Stimulated activated CD4-positive, alpha-beta T cell treated with anti-CD3 and anti-CD28 coated beads, Interleukin-12 subunit alpha, Interleukin-12 subunit beta, amount 100 ng/mL, for 4 hours (primary cell): ENCODE measurements at regions not wholly inside any gene's neighbourhood (a gene's known extent, or its start where the extent isn't known, plus 50 kb on each side); places are given as distances from the start of the nearest gene placed in this dataset.

Experiments
- DNase-seq: peaks from one replicate; pipeline ENCODE4 v3.0.0-alpha.2; 2020

GRCh38 chr11:37087650-37088572, 489.9 kb upstream of the RAG2 start:
- no peak for DNase-seq

GRCh38 chr11:37078521-37078920, 480.5 kb upstream of the RAG2 start:
- DNase-seq = no peak

DNA sequence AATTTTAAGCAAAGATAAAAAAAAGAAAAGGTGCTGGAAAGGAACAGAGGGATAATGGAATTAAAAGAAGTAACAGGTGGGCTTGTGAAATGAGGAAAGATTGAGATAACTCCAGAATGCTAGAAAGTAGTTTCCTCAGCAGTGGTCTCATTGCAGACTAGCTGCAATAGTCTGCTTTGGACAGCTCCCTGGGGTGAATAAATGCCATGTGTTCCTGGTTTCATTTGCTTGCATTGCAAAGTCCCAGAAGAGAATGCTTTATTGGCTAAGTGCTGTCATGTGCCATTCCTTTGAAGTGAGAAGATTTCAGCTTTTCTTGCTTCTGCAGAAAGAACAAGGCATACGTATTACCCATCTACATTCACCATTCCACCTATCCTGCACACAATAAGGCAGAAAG, 478.8 kb upstream of the RAG2 start:
- no peak for DNase-seq

- no peak for DNase-seq
These were observed 474.6 kb upstream of the RAG2 start for GRCh38 chr11:37072538-37073055.

DNA sequence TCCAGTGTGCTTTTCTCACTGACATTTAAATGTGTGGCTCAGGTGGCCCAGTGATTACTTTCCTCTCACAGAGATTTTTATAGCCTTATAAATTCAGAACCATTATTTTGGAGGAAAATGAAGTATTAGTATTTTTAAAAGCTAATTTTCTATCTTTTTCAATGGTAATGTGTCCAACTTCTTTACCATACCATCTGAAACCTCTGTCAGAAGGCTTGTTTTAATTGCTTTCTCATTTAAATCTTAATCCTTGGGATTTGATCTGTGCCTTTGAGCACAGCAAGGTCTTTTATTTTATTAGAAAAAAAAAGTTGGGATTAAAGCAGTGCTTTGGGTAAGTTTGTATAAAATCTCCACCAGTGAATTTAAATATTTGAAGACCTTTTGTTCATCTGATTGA, 452.3 kb upstream of the RAG2 start:
- no peak for DNase-seq

DNA sequence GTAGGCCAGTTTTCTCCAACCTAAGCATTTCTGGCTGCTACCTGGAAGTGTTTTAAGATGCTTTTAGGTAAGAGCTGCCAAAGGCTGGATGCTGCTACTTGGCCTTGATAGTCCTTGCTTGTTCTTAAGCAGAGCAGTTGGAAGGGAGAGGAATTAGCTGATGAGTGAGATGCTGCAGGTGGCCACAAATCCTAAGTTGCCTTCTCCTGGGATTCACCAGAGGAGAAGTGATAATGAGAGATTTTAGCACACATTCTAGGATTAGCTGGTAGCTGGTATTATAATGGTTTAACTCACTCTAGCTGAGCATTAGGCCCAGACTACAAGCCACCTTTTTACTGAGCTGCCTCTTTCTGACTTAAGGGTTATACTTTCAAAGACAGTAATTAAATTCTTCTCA, 442.9 kb upstream of the RAG2 start:
- DNase-seq = no peak

DNA sequence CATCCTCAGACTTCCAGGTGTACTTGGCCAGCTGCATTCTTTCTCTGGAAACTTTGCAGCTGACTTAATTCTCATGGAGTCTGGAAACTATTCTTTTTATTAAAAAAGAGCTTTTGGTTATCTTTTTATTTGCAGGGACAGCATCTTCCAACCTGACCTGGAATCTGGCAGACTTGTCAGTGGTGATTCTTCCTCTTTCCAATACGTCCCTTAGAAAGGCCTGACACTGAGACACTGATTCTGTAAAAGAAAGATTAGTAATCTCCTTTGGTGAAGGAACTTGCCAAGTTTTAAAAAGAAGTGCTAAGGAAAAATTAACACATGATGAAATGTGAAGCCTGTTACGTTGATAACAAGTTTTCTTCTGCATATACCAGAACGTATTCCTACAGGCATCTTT, 440.9 kb upstream of the RAG2 start:
- DNase-seq = no peak

DNA sequence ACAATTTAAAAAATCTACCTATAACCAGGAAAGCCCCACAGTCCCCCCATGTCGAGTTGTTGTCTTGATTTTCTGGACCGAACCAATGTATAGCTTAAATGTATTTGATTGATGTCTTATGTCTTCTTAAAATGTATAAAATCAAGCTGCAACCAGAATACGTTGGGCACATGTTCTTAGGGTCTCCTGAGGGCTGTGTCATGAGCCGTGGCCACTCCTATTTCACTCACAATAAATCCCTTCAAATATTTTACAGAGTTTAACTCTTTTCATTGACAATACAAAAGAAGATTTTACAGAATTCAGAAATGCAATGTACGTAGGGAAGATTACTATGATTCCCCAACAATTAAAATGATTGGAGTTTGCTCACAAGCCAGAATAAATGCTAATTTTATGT, 428.7 kb upstream of the RAG2 start:
- DNase-seq = no peak

- DNase-seq = no peak
These were observed 428.3 kb upstream of the RAG2 start for GRCh38 chr11:37026326-37026725.

GRCh38 chr11:37006563-37006962, 408.5 kb upstream of the RAG2 start:
- no peak for DNase-seq

GRCh38 chr11:37002831-37003230, 404.8 kb upstream of the RAG2 start:
- DNase-seq = no peak

GRCh38 chr11:36997656-36998055, 399.6 kb upstream of the RAG2 start:
- DNase-seq = no peak

GRCh38 chr11:36996795-36997194, 398.8 kb upstream of the RAG2 start:
- no peak for DNase-seq

GRCh38 chr11:36994208-36994607, 396.2 kb upstream of the RAG2 start:
- DNase-seq = no peak

GRCh38 chr11:36988556-36988955, 390.5 kb upstream of the RAG2 start:
- no peak for DNase-seq

- no peak for DNase-seq
These were observed 387.5 kb upstream of the RAG2 start for GRCh38 chr11:36985562-36985961.

DNA sequence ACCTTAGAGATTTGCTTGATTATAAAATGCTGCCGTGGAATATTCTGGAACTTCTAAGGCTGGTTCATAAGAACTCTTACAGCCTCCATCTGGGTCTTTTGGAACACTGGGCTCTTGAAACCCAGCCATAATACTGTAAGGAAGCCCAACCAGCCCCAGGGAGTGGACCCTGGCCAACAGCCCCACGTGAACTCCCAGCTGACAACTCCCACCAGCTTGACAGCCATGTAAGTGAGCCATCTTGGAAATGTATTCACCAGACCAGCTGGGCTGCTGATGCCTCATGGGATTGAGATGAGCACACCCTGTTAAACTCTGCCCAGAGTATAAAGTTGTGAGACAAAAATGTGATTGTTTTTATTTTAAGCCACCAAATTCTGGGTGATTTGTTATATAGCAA, 378.7 kb upstream of the RAG2 start:
- DNase-seq = no peak

DNA sequence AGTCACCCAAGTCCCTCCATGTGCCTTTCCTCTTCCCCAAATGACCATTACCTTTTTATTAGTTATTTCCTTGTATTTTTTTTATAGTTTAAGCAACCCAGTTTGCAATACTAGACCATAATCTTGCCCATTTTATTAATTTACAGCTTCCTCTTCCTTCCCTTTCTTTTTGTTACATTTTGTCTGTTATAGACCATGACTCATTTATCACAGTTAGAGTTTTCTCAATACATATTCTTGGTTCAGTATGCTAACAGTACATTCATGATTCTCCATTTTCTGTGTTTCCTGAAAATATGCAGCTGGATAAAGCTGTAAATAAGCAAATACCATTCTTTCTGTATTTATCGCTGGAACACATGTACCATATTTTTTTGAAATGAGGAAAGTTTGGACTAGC, 376.7 kb upstream of the RAG2 start:
- no peak for DNase-seq

DNA sequence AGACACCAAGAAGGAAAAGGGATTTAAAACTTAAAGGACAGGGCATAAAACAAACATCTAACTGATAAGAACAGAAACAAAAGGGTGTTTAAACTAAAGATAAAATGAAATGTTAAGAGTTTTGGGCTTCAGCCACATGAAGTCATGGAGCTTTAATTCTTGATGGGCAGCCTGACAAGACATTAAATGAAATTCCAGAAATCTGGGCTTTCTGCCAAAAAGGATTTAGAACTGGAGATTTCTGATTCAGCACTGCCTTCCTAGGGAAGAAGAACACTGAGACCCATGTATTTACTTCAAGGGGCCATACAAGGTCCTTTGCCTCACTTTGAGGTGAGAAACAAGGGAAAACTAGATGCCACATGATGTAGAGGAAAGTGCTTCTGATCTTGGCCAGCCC, 355.9 kb upstream of the RAG2 start:
- no peak for DNase-seq

DNA sequence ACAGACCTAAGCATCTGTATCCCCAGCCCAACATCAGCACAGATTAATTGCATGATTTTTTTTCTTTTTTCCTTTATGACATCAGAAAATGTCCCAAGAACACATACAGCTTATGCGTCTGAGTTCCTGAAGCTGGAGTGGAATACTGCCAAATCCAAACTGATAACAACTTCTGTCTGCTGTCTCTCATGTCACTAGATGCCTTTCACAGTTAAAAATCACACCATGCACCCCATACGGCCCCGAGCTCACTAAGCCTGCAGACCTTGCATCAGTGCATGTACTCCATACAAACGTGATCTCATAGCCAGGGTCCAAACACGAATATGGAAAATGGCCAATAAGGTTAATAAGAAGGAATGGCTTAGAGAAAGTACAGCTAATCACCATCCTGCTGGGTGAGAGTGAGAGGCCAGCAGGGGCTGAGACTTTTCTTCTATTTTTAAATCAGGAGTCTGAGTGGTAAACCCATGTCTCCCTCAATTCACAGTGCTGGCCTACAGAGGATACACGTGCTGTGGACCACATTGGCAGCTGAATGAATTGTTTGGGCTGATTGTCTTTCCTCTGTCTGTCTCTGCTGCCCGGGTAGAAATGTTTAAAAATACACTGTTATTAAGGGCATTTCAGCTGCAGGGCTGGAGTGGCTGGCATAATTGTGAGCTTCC, 350.6 kb upstream of the RAG2 start:
- no peak for DNase-seq

GRCh38 chr11:36945384-36945783, 347.3 kb upstream of the RAG2 start:
- DNase-seq = no peak

- DNase-seq = no peak
These were observed 335.4 kb upstream of the RAG2 start for GRCh38 chr11:36933481-36933880.

DNA sequence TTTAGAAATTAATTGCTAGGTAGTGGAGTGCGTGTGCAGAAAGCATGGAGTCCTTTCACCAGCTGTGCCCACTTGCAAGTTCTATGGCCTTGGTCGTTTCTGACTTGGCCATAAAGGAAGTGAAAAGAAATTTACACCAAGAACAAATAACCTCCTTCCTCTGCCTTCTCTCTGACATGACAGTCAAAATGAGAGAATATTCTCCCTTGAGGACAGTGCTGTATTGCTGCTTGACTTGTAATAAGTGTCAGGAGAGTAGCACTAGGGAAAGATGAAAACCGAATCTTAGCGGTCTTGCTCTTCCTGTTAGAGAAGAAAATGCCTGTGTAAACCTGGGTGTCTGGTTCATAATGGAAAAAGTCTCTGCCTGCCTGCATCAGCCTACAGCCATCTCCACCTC, 333.1 kb upstream of the RAG2 start:
- DNase-seq = no peak

GRCh38 chr11:36930256-36930655, 332.2 kb upstream of the RAG2 start:
- no peak for DNase-seq
